ENCODE measurements at regions not wholly inside any gene's neighbourhood (a gene's known extent, or its start where the extent isn't known, plus 50 kb on each side); places are given as distances from the start of the nearest gene placed in this dataset.

DNA sequence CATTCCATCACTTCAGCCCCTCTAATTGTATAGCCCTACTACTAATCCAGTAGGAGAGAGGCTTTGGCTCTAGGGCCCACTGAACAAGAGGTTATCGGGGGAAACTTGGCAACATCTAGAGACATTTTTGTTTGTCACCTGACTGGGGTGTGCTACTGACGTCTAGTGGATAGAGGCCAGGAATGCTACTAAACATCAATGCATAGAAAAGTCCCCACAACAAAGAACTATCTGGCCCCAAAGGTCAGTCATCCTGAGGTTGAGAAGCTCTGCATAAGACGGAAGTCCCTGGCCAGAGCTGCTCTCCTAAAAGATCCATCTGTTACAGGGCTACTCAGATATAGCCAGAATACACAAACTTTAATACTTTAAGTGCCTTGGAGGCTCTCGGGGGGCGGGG, 570.6 kb upstream of the KLF4 start:
- Histone ChIP-seq H4K20me1 (ENCODE audit: insufficient read depth, low read length) (no peaks in the 10 kb centered on the region), H3K4me1 (ENCODE audit: insufficient read depth, low read length, severe bottlenecking) (no peaks in the 10 kb centered on the region), H3K79me2 (ENCODE audit: insufficient read depth, low read length) (no peaks in the 10 kb centered on the region), H2AFZ (ENCODE audit: low read length) (no peak overlapping the region), H3K36me3 (ENCODE audit: insufficient read depth, low read length) (no peaks in the 10 kb centered on the region), H3K9ac (ENCODE audit: low read length) (no peak overlapping the region), H3K4me3 (ENCODE audit: low read depth, low read length, poor library complexity, severe bottlenecking) (no peak overlapping the region), H3K27me3 (ENCODE audit: insufficient read depth, low read length) (no peaks in the 10 kb centered on the region), H3F3A (ENCODE audit: insufficient read depth, low read length) (no peaks in the 10 kb centered on the region), H3K27ac (ENCODE audit: low read depth, low read length, poor library complexity, severe bottlenecking) (no peak overlapping the region), H3K4me2 (ENCODE audit: low read length) (no peak overlapping the region), H3K9me3 (ENCODE audit: low read length) (no peaks in the 10 kb centered on the region), H3K9me2 (ENCODE audit: low read depth, low read length) (no peaks in the 10 kb centered on the region)
- TF ChIP-seq, protein P1, sequence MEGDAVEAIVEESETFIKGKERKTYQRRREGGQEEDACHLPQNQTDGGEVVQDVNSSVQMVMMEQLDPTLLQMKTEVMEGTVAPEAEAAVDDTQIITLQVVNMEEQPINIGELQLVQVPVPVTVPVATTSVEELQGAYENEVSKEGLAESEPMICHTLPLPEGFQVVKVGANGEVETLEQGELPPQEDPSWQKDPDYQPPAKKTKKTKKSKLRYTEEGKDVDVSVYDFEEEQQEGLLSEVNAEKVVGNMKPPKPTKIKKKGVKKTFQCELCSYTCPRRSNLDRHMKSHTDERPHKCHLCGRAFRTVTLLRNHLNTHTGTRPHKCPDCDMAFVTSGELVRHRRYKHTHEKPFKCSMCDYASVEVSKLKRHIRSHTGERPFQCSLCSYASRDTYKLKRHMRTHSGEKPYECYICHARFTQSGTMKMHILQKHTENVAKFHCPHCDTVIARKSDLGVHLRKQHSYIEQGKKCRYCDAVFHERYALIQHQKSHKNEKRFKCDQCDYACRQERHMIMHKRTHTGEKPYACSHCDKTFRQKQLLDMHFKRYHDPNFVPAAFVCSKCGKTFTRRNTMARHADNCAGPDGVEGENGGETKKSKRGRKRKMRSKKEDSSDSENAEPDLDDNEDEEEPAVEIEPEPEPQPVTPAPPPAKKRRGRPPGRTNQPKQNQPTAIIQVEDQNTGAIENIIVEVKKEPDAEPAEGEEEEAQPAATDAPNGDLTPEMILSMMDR (IDR thresholded peaks at IDR 0.05; ENCODE audit: low read length), result no peak
- no peak for TF ChIP-seq EZH2 (IDR thresholded peaks at IDR 0.05; ENCODE audit: borderline replicate concordance, low read length)

DNA sequence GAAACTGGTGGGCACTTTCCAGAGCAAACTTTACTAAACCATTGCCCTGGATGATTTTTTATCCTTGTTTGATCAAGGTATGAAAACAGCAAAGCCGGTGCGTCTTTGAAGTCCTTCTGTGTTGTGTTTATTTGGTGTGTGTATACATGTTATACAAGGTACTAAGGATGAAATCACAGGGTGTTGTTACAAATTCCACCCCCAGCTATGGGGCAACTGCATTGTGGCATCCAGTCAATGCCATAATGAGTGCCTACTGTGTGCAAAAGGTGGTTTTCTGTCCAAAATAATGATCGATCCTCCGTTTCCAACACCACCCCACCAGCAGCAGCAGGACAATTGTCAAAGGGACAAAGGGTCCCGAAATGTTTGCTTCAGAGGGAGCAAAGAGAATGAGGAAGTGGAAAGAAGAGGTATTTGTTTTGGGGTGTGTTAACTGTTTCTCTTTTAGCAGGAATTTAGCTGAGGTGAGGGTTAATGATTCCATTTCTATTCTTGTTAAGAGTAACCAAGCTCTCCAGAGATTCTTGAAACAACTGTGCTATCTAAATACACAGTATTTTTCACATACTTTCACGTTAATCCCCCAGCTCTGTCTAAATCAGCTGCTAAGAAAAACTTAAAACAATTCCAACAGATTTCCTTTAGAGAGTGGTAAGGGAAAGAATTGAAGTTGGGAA, 568.7 kb upstream of the KLF4 start:
- no peaks in the 10 kb centered on the region for H3K4me1 ChIP-seq (ENCODE audit: insufficient read depth, low read length, severe bottlenecking)
- H3K27me3 ChIP-seq (ENCODE audit: insufficient read depth, low read length), result no peaks in the 10 kb centered on the region
- TF ChIP-seq, protein P1 (IDR thresholded peaks at IDR 0.05; ENCODE audit: low read length), result no peak
- TF ChIP-seq EZH2 (IDR thresholded peaks at IDR 0.05; ENCODE audit: borderline replicate concordance, low read length), result no peak
- H3K79me2 ChIP-seq (ENCODE audit: insufficient read depth, low read length), result no peaks in the 10 kb centered on the region
- no peaks in the 10 kb centered on the region for H3K9me2 ChIP-seq (ENCODE audit: low read depth, low read length)
- H3K36me3 ChIP-seq (ENCODE audit: insufficient read depth, low read length), result no peaks in the 10 kb centered on the region
- H3K4me3 ChIP-seq (ENCODE audit: low read depth, low read length, poor library complexity, severe bottlenecking), result no peak overlapping the region
- H3K27ac ChIP-seq (ENCODE audit: low read depth, low read length, poor library complexity, severe bottlenecking), result no peak overlapping the region
- no peaks in the 10 kb centered on the region for H4K20me1 ChIP-seq (ENCODE audit: insufficient read depth, low read length)
- no peak overlapping the region for H3K4me2 ChIP-seq (ENCODE audit: low read length)
- H3F3A ChIP-seq (ENCODE audit: insufficient read depth, low read length), result no peaks in the 10 kb centered on the region
- no peak overlapping the region for H2AFZ ChIP-seq (ENCODE audit: low read length)
- H3K9me3 ChIP-seq (ENCODE audit: low read length), result no peaks in the 10 kb centered on the region
- H3K9ac ChIP-seq (ENCODE audit: low read length), result no peak overlapping the region

DNA sequence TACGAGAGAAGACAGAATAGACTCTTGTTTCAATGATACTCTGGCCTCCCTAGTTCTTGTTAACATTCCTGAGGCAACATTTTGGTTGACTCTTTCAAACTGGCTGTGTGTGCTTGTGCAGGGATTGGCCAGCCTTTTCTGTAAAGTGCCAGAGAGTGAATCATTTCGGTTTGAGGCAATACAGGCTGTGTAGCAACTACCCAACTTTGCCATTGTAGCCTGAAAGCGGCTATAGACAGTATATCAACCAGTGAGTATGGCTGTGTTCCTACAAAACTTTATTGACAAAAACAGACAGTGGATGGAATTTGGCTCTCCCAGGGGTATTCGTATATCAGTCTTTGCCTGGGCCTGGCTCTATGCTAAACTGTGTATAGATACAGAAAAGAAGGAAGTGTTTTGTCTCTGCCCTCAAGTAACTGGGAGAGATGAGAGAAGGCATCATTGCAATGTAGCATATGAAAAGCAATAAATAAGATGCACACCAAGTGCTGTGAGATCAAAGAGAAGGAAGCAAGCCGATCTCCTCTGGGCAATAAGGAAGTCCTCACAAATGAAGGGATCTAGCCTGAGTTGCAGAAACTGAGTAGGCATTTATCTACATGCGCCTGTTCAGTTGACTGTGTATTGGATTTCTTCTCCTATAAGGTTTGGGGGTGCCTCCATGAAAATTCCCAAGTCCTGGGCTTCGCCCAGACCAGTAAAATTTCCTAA, 568.0 kb upstream of the KLF4 start:
- Histone ChIP-seq H3K36me3 (ENCODE audit: insufficient read depth, low read length) (no peaks in the 10 kb centered on the region), H3K27me3 (ENCODE audit: insufficient read depth, low read length) (no peaks in the 10 kb centered on the region), H3K4me1 (ENCODE audit: insufficient read depth, low read length, severe bottlenecking) (no peaks in the 10 kb centered on the region), H3K79me2 (ENCODE audit: insufficient read depth, low read length) (no peaks in the 10 kb centered on the region), H3K4me2 (ENCODE audit: low read length) (no peak overlapping the region), H3K9ac (ENCODE audit: low read length) (no peak overlapping the region), H4K20me1 (ENCODE audit: insufficient read depth, low read length) (no peaks in the 10 kb centered on the region), H3K9me3 (ENCODE audit: low read length) (no peaks in the 10 kb centered on the region), H3K9me2 (ENCODE audit: low read depth, low read length) (no peaks in the 10 kb centered on the region), H3F3A (ENCODE audit: insufficient read depth, low read length) (no peaks in the 10 kb centered on the region), H3K27ac (ENCODE audit: low read depth, low read length, poor library complexity, severe bottlenecking) (no peak overlapping the region), H3K4me3 (ENCODE audit: low read depth, low read length, poor library complexity, severe bottlenecking) (no peak overlapping the region), H2AFZ (ENCODE audit: low read length) (no peak overlapping the region)
- TF ChIP-seq EZH2 (IDR thresholded peaks at IDR 0.05; ENCODE audit: borderline replicate concordance, low read length), result no peak
- TF ChIP-seq, protein P1 (IDR thresholded peaks at IDR 0.05; ENCODE audit: low read length), result no peak

Data from OCI-LY1 (cell line).